Naive B cell (primary cell): ENCODE measurements at regions not wholly inside any gene's neighbourhood (a gene's known extent, or its start where the extent isn't known, plus 50 kb on each side); places are given as distances from the start of the nearest gene placed in this dataset.
A peak's percentile ranks its signal among the peaks of the same experiment; 100 is the strongest.

ENCODE experiments used
- ATAC-seq, 2 donors: fragments of 150-1000 bp; cut with Tn5 transposase; 2 replicates each; pipeline ENCODE4 v1.10.0; 2021; ENCODE audit warnings: low read depth in 2 of 2, mild to moderate bottlenecking in 2 of 2, moderate library complexity in 2 of 2
- DNase-seq: peaks from one replicate; pipeline ENCODE4 v3.0.0; 2022
- H3K27ac Mint-ChIP-seq, 6 donors: one replicate each; pipeline ENCODE4 v1.8.0; 2020 to 2022; ENCODE audit warnings: mild to moderate bottlenecking in 6 of 6, mixed read lengths in 6 of 6, moderate library complexity in 5 of 6, inconsistent platforms in 2 of 6
- H3K27me3 Mint-ChIP-seq, 3 donors: one replicate each; pipeline ENCODE4 v1.8.0; 2021 to 2022; ENCODE audit warnings: mixed read lengths in 3 of 3, mild to moderate bottlenecking in 1 of 3
- H3K36me3 Mint-ChIP-seq, 2 donors: one replicate each; pipeline ENCODE4 v1.8.0; 2020 to 2022; ENCODE audit warnings: mixed read lengths in 2 of 2, inconsistent platforms in 1 of 2, mild to moderate bottlenecking in 1 of 2
- H3K4me1 Mint-ChIP-seq, 3 donors: one replicate each; pipeline ENCODE4 v1.8.0; 2020 to 2022; ENCODE audit warnings: mixed read lengths in 3 of 3, inconsistent platforms in 1 of 3, mild to moderate bottlenecking in 1 of 3, moderate library complexity in 1 of 3
- H3K4me3 Mint-ChIP-seq, 8 donors: one replicate each; pipeline ENCODE4 v1.8.0; 2020 to 2022; ENCODE audit warnings: mild to moderate bottlenecking in 8 of 8, mixed read lengths in 8 of 8, moderate library complexity in 8 of 8, inconsistent platforms in 2 of 8
- H3K9me3 Mint-ChIP-seq, 7 donors: one replicate each; pipeline ENCODE4 v1.8.0; 2020 to 2022; ENCODE audit warnings: mixed read lengths in 7 of 7, mild to moderate bottlenecking in 5 of 7, inconsistent platforms in 2 of 7, moderate library complexity in 1 of 7

GRCh38 chr9:107989099-107989498, 499.5 kb upstream of the KLF4 start:
- Mint-ChIP-seq H3K27ac (no peak overlapping the region), H3K27me3 (peaks cover 4 to 5% (median 5%) of the 10 kb centered on the region in 3 donors), H3K36me3 (peaks cover 0 to 5% of the 10 kb centered on the region in 2 donors), H3K4me1 (no peaks in the 10 kb centered on the region), H3K4me3 (no peak overlapping the region), H3K9me3 (no peaks in the 10 kb centered on the region)
- DNase-seq (no peak), ATAC-seq (no peak)

- H3K27ac Mint-ChIP-seq: peak overlapping the region in 2 of 6 donors; percentile 1 to 29
- peaks cover 0 to 4% (median 0%) of the 10 kb centered on the region in 3 donors for H3K4me1 Mint-ChIP-seq
- H3K9me3 Mint-ChIP-seq: no peaks in the 10 kb centered on the region
- H3K27me3 Mint-ChIP-seq: peaks cover 4 to 5% (median 5%) of the 10 kb centered on the region in 3 donors
- H3K4me3 Mint-ChIP-seq: no peak overlapping the region
- DNase-seq (no peak), ATAC-seq (no peak)
- peaks cover 0 to 5% of the 10 kb centered on the region in 2 donors for H3K36me3 Mint-ChIP-seq
These were observed 495.4 kb upstream of the KLF4 start for GRCh38 chr9:107984956-107985355.

GRCh38 chr9:107983762-107984161, 494.2 kb upstream of the KLF4 start:
- H3K9me3 Mint-ChIP-seq: no peaks in the 10 kb centered on the region
- H3K27ac Mint-ChIP-seq: no peak overlapping the region
- ATAC-seq (no peak), DNase-seq (no peak)
- H3K27me3 Mint-ChIP-seq: peaks cover 0 to 5% (median 5%) of the 10 kb centered on the region in 3 donors
- H3K4me1 Mint-ChIP-seq: peaks cover 0 to 4% (median 0%) of the 10 kb centered on the region in 3 donors
- H3K4me3 Mint-ChIP-seq: no peak overlapping the region
- peaks cover 0 to 5% of the 10 kb centered on the region in 2 donors for H3K36me3 Mint-ChIP-seq

- Mint-ChIP-seq H3K36me3 (peaks cover 0 to 5% of the 10 kb centered on the region in 2 donors), H3K27ac (no peak overlapping the region), H3K4me1 (peaks cover 0 to 4% (median 0%) of the 10 kb centered on the region in 3 donors), H3K27me3 (peaks cover 0 to 5% (median 5%) of the 10 kb centered on the region in 3 donors), H3K4me3 (no peak overlapping the region), H3K9me3 (no peaks in the 10 kb centered on the region)
- DNase-seq (no peak), ATAC-seq (no peak)
These were observed 493.6 kb upstream of the KLF4 start for GRCh38 chr9:107983181-107983603.

GRCh38 chr9:107982745-107983144, 493.2 kb upstream of the KLF4 start:
- H3K27me3 Mint-ChIP-seq: peaks cover 0 to 5% (median 2%) of the 10 kb centered on the region in 3 donors
- no peak overlapping the region for H3K4me3 Mint-ChIP-seq
- H3K36me3 Mint-ChIP-seq: peaks cover 0 to 1% of the 10 kb centered on the region in 2 donors
- no peaks in the 10 kb centered on the region for H3K9me3 Mint-ChIP-seq
- no peak overlapping the region for H3K27ac Mint-ChIP-seq
- DNase-seq (no peak), ATAC-seq (no peak)
- H3K4me1 Mint-ChIP-seq: peaks cover 0 to 4% (median 0%) of the 10 kb centered on the region in 3 donors

- H3K36me3 Mint-ChIP-seq: no peaks in the 10 kb centered on the region
- H3K27me3 Mint-ChIP-seq: peaks cover 0 to 5% (median 0%) of the 10 kb centered on the region in 3 donors
- peaks cover 0 to 4% (median 0%) of the 10 kb centered on the region in 3 donors for H3K4me1 Mint-ChIP-seq
- H3K4me3 Mint-ChIP-seq: no peak overlapping the region
- ATAC-seq (no peak), DNase-seq (no peak)
- no peaks in the 10 kb centered on the region for H3K9me3 Mint-ChIP-seq
- H3K27ac Mint-ChIP-seq: no peak overlapping the region
These were observed 492.4 kb upstream of the KLF4 start for GRCh38 chr9:107982001-107982400.

- Mint-ChIP-seq H3K27me3 (peaks cover 0 to 8% (median 0%) of the 10 kb centered on the region in 3 donors), H3K9me3 (no peaks in the 10 kb centered on the region), H3K4me1 (peaks cover 0 to 4% (median 0%) of the 10 kb centered on the region in 3 donors), H3K36me3 (no peaks in the 10 kb centered on the region), H3K27ac (no peak overlapping the region), H3K4me3 (no peak overlapping the region)
- ATAC-seq: no peak
- DNase-seq: no peak
These were observed 491.4 kb upstream of the KLF4 start for GRCh38 chr9:107980984-107981383.

GRCh38 chr9:107976767-107977166, 487.2 kb upstream of the KLF4 start:
- ATAC-seq: no peak
- Mint-ChIP-seq H3K9me3 (peaks cover 0 to 1% (median 0%) of the 10 kb centered on the region in 7 donors), H3K27me3 (peaks cover 0 to 8% (median 0%) of the 10 kb centered on the region in 3 donors), H3K4me1 (no peaks in the 10 kb centered on the region), H3K27ac (peak overlapping the region in 1 of 6 donors; percentile 81), H3K36me3 (no peaks in the 10 kb centered on the region), H3K4me3 (no peak overlapping the region)
- DNase-seq: no peak

- peaks cover 0 to 1% (median 0%) of the 10 kb centered on the region in 7 donors for H3K9me3 Mint-ChIP-seq
- H3K4me1 Mint-ChIP-seq: no peaks in the 10 kb centered on the region
- peaks cover 0 to 8% (median 0%) of the 10 kb centered on the region in 3 donors for H3K27me3 Mint-ChIP-seq
- ATAC-seq (no peak), DNase-seq (no peak)
- H3K27ac Mint-ChIP-seq: peak overlapping the region in 1 of 6 donors; percentile 49
- no peak overlapping the region for H3K4me3 Mint-ChIP-seq
- no peaks in the 10 kb centered on the region for H3K36me3 Mint-ChIP-seq
These were observed 485.9 kb upstream of the KLF4 start for GRCh38 chr9:107975426-107976010.

GRCh38 chr9:107973451-107973850, 483.9 kb upstream of the KLF4 start:
- peaks cover 0 to 1% (median 0%) of the 10 kb centered on the region in 7 donors for H3K9me3 Mint-ChIP-seq
- ATAC-seq: no peak
- no peak overlapping the region for H3K4me3 Mint-ChIP-seq
- H3K27me3 Mint-ChIP-seq: peaks cover 0 to 9% (median 7%) of the 10 kb centered on the region in 3 donors
- no peaks in the 10 kb centered on the region for H3K36me3 Mint-ChIP-seq
- H3K27ac Mint-ChIP-seq: no peak overlapping the region
- DNase-seq: no peak
- H3K4me1 Mint-ChIP-seq: no peaks in the 10 kb centered on the region

GRCh38 chr9:107972346-107972745, 482.8 kb upstream of the KLF4 start:
- ATAC-seq (no peak), DNase-seq (no peak)
- Mint-ChIP-seq H3K36me3 (no peaks in the 10 kb centered on the region), H3K27ac (no peak overlapping the region), H3K27me3 (peaks cover 5 to 16% (median 11%) of the 10 kb centered on the region in 3 donors), H3K4me1 (no peaks in the 10 kb centered on the region), H3K4me3 (no peak overlapping the region), H3K9me3 (peaks cover 0 to 1% (median 0%) of the 10 kb centered on the region in 7 donors)

- no peaks in the 10 kb centered on the region for H3K36me3 Mint-ChIP-seq
- H3K4me1 Mint-ChIP-seq: no peaks in the 10 kb centered on the region
- H3K27me3 Mint-ChIP-seq: peaks cover 5 to 16% (median 11%) of the 10 kb centered on the region in 3 donors
- H3K9me3 Mint-ChIP-seq: peaks cover 0 to 1% (median 0%) of the 10 kb centered on the region in 7 donors
- H3K4me3 Mint-ChIP-seq: no peak overlapping the region
- ATAC-seq: no peak
- no peak for DNase-seq
- H3K27ac Mint-ChIP-seq: no peak overlapping the region
These were observed 481.7 kb upstream of the KLF4 start for GRCh38 chr9:107971241-107971640.

- H3K9me3 Mint-ChIP-seq: peaks cover 0 to 1% (median 0%) of the 10 kb centered on the region in 7 donors
- H3K36me3 Mint-ChIP-seq: no peaks in the 10 kb centered on the region
- no peak for DNase-seq
These were observed 481.2 kb upstream of the KLF4 start for GRCh38 chr9:107970726-107971125.

GRCh38 chr9:107969727-107970126, 480.2 kb upstream of the KLF4 start:
- Mint-ChIP-seq H3K36me3 (no peaks in the 10 kb centered on the region), H3K27me3 (peaks cover 11 to 17% (median 12%) of the 10 kb centered on the region in 3 donors), H3K4me1 (no peaks in the 10 kb centered on the region), H3K27ac (no peak overlapping the region), H3K4me3 (no peak overlapping the region), H3K9me3 (no peaks in the 10 kb centered on the region)
- DNase-seq (no peak), ATAC-seq (no peak)

More at GRCh38 chr9:107970726-107971125, 481.2 kb upstream of the KLF4 start:
- Mint-ChIP-seq H3K27ac (no peak overlapping the region), H3K4me3 (no peak overlapping the region), H3K4me1 (no peaks in the 10 kb centered on the region), H3K27me3 (peaks cover 5 to 17% (median 11%) of the 10 kb centered on the region in 3 donors)
- no peak for ATAC-seq
